ENCODE measurements at regions not wholly inside any gene's neighbourhood (a gene's known extent, or its start where the extent isn't known, plus 50 kb on each side); places are given as distances from the start of the nearest gene placed in this dataset.

- peaks cover 0 to 8% (median 8%) of the 10 kb centered on the region in 4 donors for H3K9me3 ChIP-seq
- no peaks in the 10 kb centered on the region for H3K27me3 ChIP-seq
- H3K4me1 ChIP-seq, result peaks cover 7 to 31% (median 14%) of the 10 kb centered on the region in 4 donors
- no peak overlapping the region for H3K4me3 ChIP-seq
- H3K27ac ChIP-seq, result peak overlapping the region in 3 of 5 donors; percentile 24 to 67 (median 63)
- no peak for TF ChIP-seq EP300 (IDR thresholded peaks at IDR 0.05)
- TF ChIP-seq POLR2AphosphoS5 (IDR thresholded peaks at IDR 0.05), result no peak
- TF ChIP-seq CTCF (IDR thresholded peaks at IDR 0.05), result no peak
- TF ChIP-seq POLR2A (IDR thresholded peaks at IDR 0.05), result no peak
- WGBS, 5 donors, result 71 to 88% (median 80%) methylated on average over 5 to 7 of the region's 7 CpGs
- DNase-seq, result no peak
- H3K36me3 ChIP-seq, result no peaks in the 10 kb centered on the region
- intact Hi-C loops (cut with DNase I; ENCODE audit: low total_unique reads), result no loop called here
These were observed 97.5 kb upstream of the TLE3 start for GRCh38 chr15:70195171-70195570.

- no peak for TF ChIP-seq EP300 (IDR thresholded peaks at IDR 0.05)
- TF ChIP-seq CTCF (IDR thresholded peaks at IDR 0.05), result no peak
- TF ChIP-seq POLR2AphosphoS5 (IDR thresholded peaks at IDR 0.05), result no peak
- TF ChIP-seq POLR2A (IDR thresholded peaks at IDR 0.05), result no peak
- intact Hi-C loops (cut with DNase I; ENCODE audit: low total_unique reads), result no loop called here
- Histone ChIP-seq H3K9me3 (peaks cover 0 to 8% (median 8%) of the 10 kb centered on the region in 4 donors), H3K27me3 (no peaks in the 10 kb centered on the region), H3K4me3 (no peak overlapping the region), H3K27ac (no peak overlapping the region), H3K36me3 (no peaks in the 10 kb centered on the region), H3K4me1 (peaks cover 7 to 31% (median 14%) of the 10 kb centered on the region in 4 donors)
- WGBS, 5 donors, result 87 to 91% (median 88%) methylated on average over 5 of the region's 5 CpGs
- DNase-seq, result no peak
These were observed 96.5 kb upstream of the TLE3 start for GRCh38 chr15:70194266-70194665.

- Histone ChIP-seq H3K27me3 (no peaks in the 10 kb centered on the region), H3K4me3 (no peak overlapping the region), H3K36me3 (no peaks in the 10 kb centered on the region), H3K9me3 (peaks cover 0 to 8% (median 8%) of the 10 kb centered on the region in 4 donors), H3K27ac (no peak overlapping the region), H3K4me1 (peaks cover 7 to 31% (median 14%) of the 10 kb centered on the region in 4 donors)
- 78 to 95% (median 93%) methylated on average over 9 of the region's 9 CpGs for WGBS, 5 donors
- no peak for DNase-seq
- TF ChIP-seq EP300 (IDR thresholded peaks at IDR 0.05), result no peak
- no peak for TF ChIP-seq POLR2A (IDR thresholded peaks at IDR 0.05)
- TF ChIP-seq CTCF (IDR thresholded peaks at IDR 0.05), result no peak
- TF ChIP-seq POLR2AphosphoS5 (IDR thresholded peaks at IDR 0.05), result no peak
- intact Hi-C loops (cut with DNase I; ENCODE audit: low total_unique reads), result no loop called here
These were observed 96.0 kb upstream of the TLE3 start for GRCh38 chr15:70193734-70194133.

GRCh38 chr15:70192490-70192889 is 94.8 kb upstream of the TLE3 start:
- DNase-seq, result no peak
- intact Hi-C loops (cut with DNase I; ENCODE audit: low total_unique reads), result no loop called here
- Histone ChIP-seq H3K27me3 (no peaks in the 10 kb centered on the region), H3K9me3 (peaks cover 0 to 8% (median 8%) of the 10 kb centered on the region in 4 donors), H3K4me1 (peaks cover 7 to 20% (median 14%) of the 10 kb centered on the region in 4 donors), H3K27ac (no peak overlapping the region), H3K4me3 (no peak overlapping the region), H3K36me3 (no peaks in the 10 kb centered on the region)
- TF ChIP-seq POLR2AphosphoS5 (IDR thresholded peaks at IDR 0.05), result no peak
- no peak for TF ChIP-seq EP300 (IDR thresholded peaks at IDR 0.05)
- TF ChIP-seq CTCF (IDR thresholded peaks at IDR 0.05), result no peak
- TF ChIP-seq POLR2A (IDR thresholded peaks at IDR 0.05), result no peak
- WGBS, 5 donors, result 64 to 89% (median 69%) methylated on average over 9 of the region's 9 CpGs

Data from stomach (tissue), 8 donors.